Panc1 (cell line): ENCODE measurements at regions not wholly inside any gene's neighbourhood (a gene's known extent, or its start where the extent isn't known, plus 50 kb on each side); places are given as distances from the start of the nearest gene placed in this dataset.

ENCODE experiments used
- ATAC-seq: fragments of 200-7000 bp; cut with Tn5 transposase; 2 replicates; pipeline ENCODE4 v1.9.1; 2020; ENCODE audit warnings: mild to moderate bottlenecking, moderate library complexity
- BruUV-seq: library from RNA; stranded (reverse); fragments of 400-500 nt; replicated peaks from 2 replicates; lab custom pipeline; 2021; lab: Mats Ljungman, UMichigan
- CTCF ChIA-PET: fragments of 300-600 bp; sonication (Branson Sonifier 250); formaldehyde crosslinking; loops from one replicate; lab custom pipeline; 2022; ENCODE audit warnings: antibody characterized with exemption; lab: Charles Lee
- POLR2A ChIA-PET: fragments of 300-600 bp; sonication (Branson Sonifier 250); formaldehyde crosslinking; loops from one replicate; lab custom pipeline; 2022; ENCODE audit warnings: antibody characterized with exemption; lab: Charles Lee
- DNase-seq: peaks from one replicate; pipeline ENCODE4 v3.0.0-alpha.2; 2010; ENCODE audit warnings: low read depth, low spot score
- H3K27ac ChIP-seq: 2 replicates; pipeline ENCODE4 v1.5.1; 2011; ENCODE audit warnings: mild to moderate bottlenecking, low read length, inconsistent platforms
- H3K27me3 ChIP-seq: fragments of 200-500 bp; sonication (Bioruptor generic); 2 replicates; pipeline ENCODE4 v1.6.0; 2014; ENCODE audit warnings: low read length, inconsistent platforms; ENCODE audit not compliant: control insufficient read depth, insufficient read depth
- H3K36me3 ChIP-seq: fragments of 200-500 bp; sonication (Bioruptor generic); 2 replicates; pipeline ENCODE4 v1.5.1; 2014; ENCODE audit warnings: inconsistent platforms, mild to moderate bottlenecking, low read length, moderate library complexity; ENCODE audit not compliant: control insufficient read depth, insufficient read depth
- H3K4me1 ChIP-seq: 2 replicates; pipeline ENCODE4 v1.5.1; 2011; ENCODE audit warnings: inconsistent platforms, mild to moderate bottlenecking, low read length, moderate library complexity; ENCODE audit not compliant: control insufficient read depth, insufficient read depth
- H3K4me3 ChIP-seq, 2 experiments: 2 replicates each; pipeline ENCODE4 v1.5.1; 2011 to 2012; ENCODE audit warnings: low read depth in 2 of 2, low read length in 2 of 2, mild to moderate bottlenecking in 2 of 2, inconsistent platforms in 1 of 2, moderate library complexity in 1 of 2
- H3K9me3 ChIP-seq: fragments of 200-500 bp; sonication (Bioruptor generic); 2 replicates; pipeline ENCODE4 v1.5.1; 2014; ENCODE audit warnings: low read depth, mild to moderate bottlenecking, inconsistent platforms, low read length, moderate library complexity; ENCODE audit not compliant: control insufficient read depth, insufficient read depth
- POLR2AphosphoS5 ChIP-seq: IDR thresholded peaks from 2 replicates; pipeline ENCODE4 v1.6.1; 2012; ENCODE audit warnings: mild to moderate bottlenecking, low read depth, low read length, moderate library complexity
- SIN3A ChIP-seq: IDR thresholded peaks from 2 replicates; pipeline ENCODE4 v1.6.1; 2012; ENCODE audit warnings: low read depth, mild to moderate bottlenecking, low read length, moderate library complexity, borderline replicate concordance; ENCODE audit not compliant: insufficient read depth
- TCF7L2 ChIP-seq: IDR thresholded peaks from 2 replicates; pipeline ENCODE4 v1.6.1; 2011; ENCODE audit warnings: mild to moderate bottlenecking, low read depth, low read length, inconsistent platforms
- in situ Hi-C: cut with HindIII; loops from 2 replicates; pipeline ENCODE4 v1.10.0; 2016; ENCODE audit warnings: low sequenced_read_pairs, low pct_unique_long_range_greater_than_20kb
- intact Hi-C: fragments of 100-400 bp; cut with micrococcal nuclease; formaldehyde crosslinking; loops from one replicate; pipeline ENCODE4 v1.10.0; 2022; ENCODE audit not compliant: unreplicated experiment
- TF ChIP-seq, protein P1 (sequence below), 2 experiments: IDR thresholded peaks; 2 replicates each; pipeline ENCODE4 v1.6.1; 2011 to 2012; ENCODE audit warnings: low read depth in 2 of 2, control low read depth in 1 of 2, low read length in 1 of 2, mild to moderate bottlenecking in 1 of 2, moderate library complexity in 1 of 2; ENCODE audit not compliant: insufficient read depth in 1 of 2
- TF ChIP-seq, protein P2 (sequence below): fragments of 450-650 bp; IDR thresholded peaks from 2 replicates; pipeline ENCODE4 v1.5.1; 2017; ENCODE audit warnings: mild to moderate bottlenecking

DNA sequence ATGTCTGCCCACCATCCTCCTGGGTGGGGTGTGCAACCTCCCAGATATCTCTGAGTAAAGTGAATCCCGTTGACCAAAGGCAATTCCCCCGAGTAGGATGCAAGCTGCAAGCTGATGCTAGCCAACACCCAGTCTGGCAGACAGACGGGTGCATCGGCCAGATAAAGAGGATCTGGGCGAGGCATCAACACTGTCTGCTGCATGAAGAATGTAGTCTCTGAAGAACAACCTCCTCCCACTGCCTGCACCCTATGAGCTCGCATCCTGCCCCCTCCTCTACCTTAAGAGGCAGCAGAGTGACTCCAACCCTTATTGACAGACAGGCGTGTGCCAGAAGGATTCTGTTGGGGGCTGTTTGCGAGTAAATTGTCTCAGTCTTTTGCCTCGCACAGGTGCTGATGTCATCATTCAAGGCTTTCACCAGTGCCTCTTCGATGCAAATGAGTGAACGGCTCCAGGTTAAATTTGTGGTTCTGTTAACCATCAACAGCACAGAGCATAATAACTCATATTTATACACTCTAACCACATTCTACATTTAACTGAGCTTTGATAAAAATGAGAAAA lies 546.9 kb downstream of the BCOR start:
- no peaks in the 10 kb centered on the region for H3K36me3 ChIP-seq
- ChIA-PET CTCF (no interaction called here), POLR2A (no interaction called here)
- intact Hi-C loops: no loop called here
- no peak overlapping the region for H3K4me3 ChIP-seq
- no peaks in the 10 kb centered on the region for H3K4me1 ChIP-seq
- TF ChIP-seq, protein P1, sequence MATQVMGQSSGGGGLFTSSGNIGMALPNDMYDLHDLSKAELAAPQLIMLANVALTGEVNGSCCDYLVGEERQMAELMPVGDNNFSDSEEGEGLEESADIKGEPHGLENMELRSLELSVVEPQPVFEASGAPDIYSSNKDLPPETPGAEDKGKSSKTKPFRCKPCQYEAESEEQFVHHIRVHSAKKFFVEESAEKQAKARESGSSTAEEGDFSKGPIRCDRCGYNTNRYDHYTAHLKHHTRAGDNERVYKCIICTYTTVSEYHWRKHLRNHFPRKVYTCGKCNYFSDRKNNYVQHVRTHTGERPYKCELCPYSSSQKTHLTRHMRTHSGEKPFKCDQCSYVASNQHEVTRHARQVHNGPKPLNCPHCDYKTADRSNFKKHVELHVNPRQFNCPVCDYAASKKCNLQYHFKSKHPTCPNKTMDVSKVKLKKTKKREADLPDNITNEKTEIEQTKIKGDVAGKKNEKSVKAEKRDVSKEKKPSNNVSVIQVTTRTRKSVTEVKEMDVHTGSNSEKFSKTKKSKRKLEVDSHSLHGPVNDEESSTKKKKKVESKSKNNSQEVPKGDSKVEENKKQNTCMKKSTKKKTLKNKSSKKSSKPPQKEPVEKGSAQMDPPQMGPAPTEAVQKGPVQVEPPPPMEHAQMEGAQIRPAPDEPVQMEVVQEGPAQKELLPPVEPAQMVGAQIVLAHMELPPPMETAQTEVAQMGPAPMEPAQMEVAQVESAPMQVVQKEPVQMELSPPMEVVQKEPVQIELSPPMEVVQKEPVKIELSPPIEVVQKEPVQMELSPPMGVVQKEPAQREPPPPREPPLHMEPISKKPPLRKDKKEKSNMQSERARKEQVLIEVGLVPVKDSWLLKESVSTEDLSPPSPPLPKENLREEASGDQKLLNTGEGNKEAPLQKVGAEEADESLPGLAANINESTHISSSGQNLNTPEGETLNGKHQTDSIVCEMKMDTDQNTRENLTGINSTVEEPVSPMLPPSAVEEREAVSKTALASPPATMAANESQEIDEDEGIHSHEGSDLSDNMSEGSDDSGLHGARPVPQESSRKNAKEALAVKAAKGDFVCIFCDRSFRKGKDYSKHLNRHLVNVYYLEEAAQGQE (IDR thresholded peaks at IDR 0.05; ENCODE audit: insufficient read depth in 1 of 2, low read depth in 2 of 2, low read length in 1 of 2): no peak
- TF ChIP-seq POLR2AphosphoS5 (no peak), SIN3A (no peak), TCF7L2 (no peak)
- TF ChIP-seq, protein P2, sequence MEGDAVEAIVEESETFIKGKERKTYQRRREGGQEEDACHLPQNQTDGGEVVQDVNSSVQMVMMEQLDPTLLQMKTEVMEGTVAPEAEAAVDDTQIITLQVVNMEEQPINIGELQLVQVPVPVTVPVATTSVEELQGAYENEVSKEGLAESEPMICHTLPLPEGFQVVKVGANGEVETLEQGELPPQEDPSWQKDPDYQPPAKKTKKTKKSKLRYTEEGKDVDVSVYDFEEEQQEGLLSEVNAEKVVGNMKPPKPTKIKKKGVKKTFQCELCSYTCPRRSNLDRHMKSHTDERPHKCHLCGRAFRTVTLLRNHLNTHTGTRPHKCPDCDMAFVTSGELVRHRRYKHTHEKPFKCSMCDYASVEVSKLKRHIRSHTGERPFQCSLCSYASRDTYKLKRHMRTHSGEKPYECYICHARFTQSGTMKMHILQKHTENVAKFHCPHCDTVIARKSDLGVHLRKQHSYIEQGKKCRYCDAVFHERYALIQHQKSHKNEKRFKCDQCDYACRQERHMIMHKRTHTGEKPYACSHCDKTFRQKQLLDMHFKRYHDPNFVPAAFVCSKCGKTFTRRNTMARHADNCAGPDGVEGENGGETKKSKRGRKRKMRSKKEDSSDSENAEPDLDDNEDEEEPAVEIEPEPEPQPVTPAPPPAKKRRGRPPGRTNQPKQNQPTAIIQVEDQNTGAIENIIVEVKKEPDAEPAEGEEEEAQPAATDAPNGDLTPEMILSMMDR: no peak
- no peaks in the 10 kb centered on the region for H3K27me3 ChIP-seq
- H3K27ac ChIP-seq: no peak overlapping the region
- BruUV-seq: no TSS peak
- DNase-seq: no peak
- H3K9me3 ChIP-seq: no peaks in the 10 kb centered on the region
- no peak for ATAC-seq
- in situ Hi-C loops: no loop called here

DNA sequence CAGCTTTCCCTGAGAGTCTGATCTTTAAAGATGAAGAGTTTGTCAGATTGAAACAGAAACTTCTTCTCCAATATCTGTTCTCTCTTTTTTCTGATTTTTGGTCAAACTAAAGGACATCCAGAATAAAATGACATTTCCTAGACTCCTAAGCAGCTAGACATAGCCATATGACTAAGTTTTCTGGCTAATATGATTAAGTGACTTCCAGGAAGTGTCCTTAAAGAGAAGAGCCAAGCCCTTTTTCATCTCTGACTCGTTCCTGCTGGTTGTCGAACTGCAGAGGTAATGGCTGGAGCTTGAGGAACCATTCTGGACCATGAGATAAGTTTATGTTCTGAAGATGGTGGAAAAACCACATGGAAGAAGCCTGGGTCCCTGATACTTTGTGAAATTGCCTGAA lies 546.0 kb downstream of the BCOR start:
- no peak for DNase-seq
- CTCF ChIA-PET: no interaction called here
- intact Hi-C loops (no loop called here), in situ Hi-C loops (no loop called here)
- no peak overlapping the region for H3K4me3 ChIP-seq
- BruUV-seq: no TSS peak
- no peak overlapping the region for H3K27ac ChIP-seq
- TF ChIP-seq POLR2AphosphoS5 (no peak), TCF7L2 (no peak), SIN3A (no peak)
- TF ChIP-seq, protein P1 (IDR thresholded peaks at IDR 0.05; ENCODE audit: insufficient read depth in 1 of 2, low read depth in 2 of 2, low read length in 1 of 2): no peak
- TF ChIP-seq, protein P2: no peak
- no peak for ATAC-seq
- POLR2A ChIA-PET: no interaction called here
- no peaks in the 10 kb centered on the region for H3K27me3 ChIP-seq
- H3K9me3 ChIP-seq: no peaks in the 10 kb centered on the region
- H3K36me3 ChIP-seq: no peaks in the 10 kb centered on the region
- no peaks in the 10 kb centered on the region for H3K4me1 ChIP-seq
